BLaER1 treated with 17β-estradiol and CSF1 and Interleukin-3, amounts not matched to agents 10 nM and 100 nM (cell line): ENCODE measurements at regions not wholly inside any gene's neighbourhood (a gene's known extent, or its start where the extent isn't known, plus 50 kb on each side); places are given as distances from the start of the nearest gene placed in this dataset.
A peak's percentile ranks its signal among the peaks of the same experiment; 100 is the strongest.

Experiments
- H3K27ac ChIP-seq, 11 experiments: shearing (Covaris generic); formaldehyde crosslinking; 2 replicates each; pipeline ENCODE4 v1.8.1; 2022
- H3K27me3 ChIP-seq, 11 experiments: shearing (Covaris generic); formaldehyde crosslinking; 2 replicates each; pipeline ENCODE4 v1.8.1; 2022
- H3K36me3 ChIP-seq, 11 experiments: shearing (Covaris generic); formaldehyde crosslinking; 2 replicates each; pipeline ENCODE4 v1.8.1; 2022
- H3K4me1 ChIP-seq, 10 experiments: shearing (Covaris generic); formaldehyde crosslinking; 2 replicates each; pipeline ENCODE4 v1.8.1; 2022
- H3K4me2 ChIP-seq, 11 experiments: shearing (Covaris generic); formaldehyde crosslinking; 2 replicates each; pipeline ENCODE4 v1.8.1; 2022
- H3K4me3 ChIP-seq, 10 experiments: shearing (Covaris generic); formaldehyde crosslinking; 2 replicates each; pipeline ENCODE4 v1.8.1; 2022
- H3K9ac ChIP-seq, 11 experiments: shearing (Covaris generic); formaldehyde crosslinking; 2 replicates each; pipeline ENCODE4 v1.8.1; 2022
- H3K9me3 ChIP-seq, 11 experiments: shearing (Covaris generic); formaldehyde crosslinking; replicated peaks in 1 of 11; 2 replicates each; pipeline ENCODE4 v1.8.1; 2022
- H4K20me1 ChIP-seq, 11 experiments: shearing (Covaris generic); formaldehyde crosslinking; 2 replicates each; pipeline ENCODE4 v1.8.1; 2022
- Cebpa-rat ChIP-seq, 11 experiments: shearing (Covaris generic); IDR thresholded peaks; 2 replicates each; pipeline ENCODE4 v1.8.1; 2022

DNA sequence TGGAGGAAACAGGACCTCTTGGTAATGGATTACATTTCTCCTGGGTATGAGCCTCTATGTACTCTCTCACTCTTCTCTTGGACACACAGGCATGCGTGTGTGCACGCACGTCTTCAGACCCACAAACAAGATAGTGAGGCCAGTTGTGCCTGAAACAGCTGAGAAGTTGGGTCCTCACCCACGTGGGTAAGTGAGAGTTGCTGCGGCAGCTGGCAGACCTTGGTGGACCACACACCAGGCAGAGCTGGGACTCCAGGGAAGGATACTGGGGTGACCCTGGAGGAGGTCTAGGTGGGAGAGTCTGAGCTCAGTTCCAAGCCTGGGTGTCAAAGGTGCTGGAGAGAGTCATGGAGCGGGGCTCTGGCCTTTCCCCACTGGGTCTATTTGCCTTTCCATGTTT is 194.3 kb downstream of the HAUS1 start:
- no peak overlapping the region for H3K4me2 ChIP-seq
- no peak overlapping the region for H3K4me3 ChIP-seq
- peaks cover 0 to 16% (median 8%) of the 10 kb centered on the region in 10 experiments; a peak in 12 of 20 replicates for H3K4me1 ChIP-seq
- no peak overlapping the region for H3K27ac ChIP-seq
- no peak overlapping the region for H3K9ac ChIP-seq
- no peaks in the 10 kb centered on the region for H3K9me3 ChIP-seq
- H3K36me3 ChIP-seq, result no peaks in the 10 kb centered on the region
- no peaks in the 10 kb centered on the region for H4K20me1 ChIP-seq
- no peak for TF ChIP-seq Cebpa-rat (IDR thresholded peaks at IDR 0.05)
- H3K27me3 ChIP-seq, result no peaks in the 10 kb centered on the region

GRCh38 chr18:46299465-46300008 is 195.4 kb downstream of the HAUS1 start:
- no peak overlapping the region for H3K4me2 ChIP-seq
- peaks cover 0 to 15% (median 7%) of the 10 kb centered on the region in 10 experiments; a peak in 11 of 20 replicates for H3K4me1 ChIP-seq
- TF ChIP-seq Cebpa-rat (IDR thresholded peaks at IDR 0.05), result no peak
- no peak overlapping the region for H3K4me3 ChIP-seq
- no peaks in the 10 kb centered on the region for H3K9me3 ChIP-seq
- no peak overlapping the region for H3K27ac ChIP-seq
- no peaks in the 10 kb centered on the region for H4K20me1 ChIP-seq
- H3K9ac ChIP-seq, result no peak overlapping the region
- no peaks in the 10 kb centered on the region for H3K36me3 ChIP-seq
- no peaks in the 10 kb centered on the region for H3K27me3 ChIP-seq

- TF ChIP-seq Cebpa-rat (IDR thresholded peaks at IDR 0.05), result no peak
- H3K4me2 ChIP-seq, result no peak overlapping the region
- H3K27me3 ChIP-seq, result no peaks in the 10 kb centered on the region
- no peak overlapping the region for H3K9ac ChIP-seq
- H3K27ac ChIP-seq, result no peak overlapping the region
- H3K9me3 ChIP-seq, result 0 out of 22 replicates have a peak, but pooled peaks cover 0 to 2% (median 0%) of the 10 kb centered on the region in 11 experiments
- no peak overlapping the region for H3K4me3 ChIP-seq
- H4K20me1 ChIP-seq, result no peaks in the 10 kb centered on the region
- H3K4me1 ChIP-seq, result peaks cover 0 to 15% (median 7%) of the 10 kb centered on the region in 10 experiments; a peak in 10 of 20 replicates
- no peaks in the 10 kb centered on the region for H3K36me3 ChIP-seq
Observed at GRCh38 chr18:46301081-46301480, 196.9 kb downstream of the HAUS1 start.

- TF ChIP-seq Cebpa-rat (IDR thresholded peaks at IDR 0.05), result no peak
- Histone ChIP-seq H3K9ac (no peak overlapping the region), H3K36me3 (no peaks in the 10 kb centered on the region), H3K9me3 (peaks cover 0 to 7% (median 0%) of the 10 kb centered on the region in 11 experiments; a peak in 2 of 22 replicates), H3K27ac (no peak overlapping the region), H4K20me1 (no peaks in the 10 kb centered on the region), H3K27me3 (no peaks in the 10 kb centered on the region), H3K4me2 (no peak overlapping the region), H3K4me3 (no peak overlapping the region), H3K4me1 (peaks cover 0 to 15% (median 7%) of the 10 kb centered on the region in 10 experiments; a peak in 10 of 20 replicates)
Observed at GRCh38 chr18:46301571-46301970, 197.4 kb downstream of the HAUS1 start.

GRCh38 chr18:46302528-46303485 is 198.6 kb downstream of the HAUS1 start:
- H3K36me3 ChIP-seq, result no peaks in the 10 kb centered on the region
- no peaks in the 10 kb centered on the region for H3K27me3 ChIP-seq
- H3K4me3 ChIP-seq, result no peak overlapping the region
- no peak for TF ChIP-seq Cebpa-rat (IDR thresholded peaks at IDR 0.05)
- no peaks in the 10 kb centered on the region for H4K20me1 ChIP-seq
- H3K27ac ChIP-seq, result no peak overlapping the region
- no peak overlapping the region for H3K9ac ChIP-seq
- peaks cover 0 to 10% (median 0%) of the 10 kb centered on the region in 11 experiments; a peak in 2 of 22 replicates for H3K9me3 ChIP-seq
- H3K4me1 ChIP-seq, result peaks cover 0 to 13% (median 7%) of the 10 kb centered on the region in 10 experiments; a peak in 10 of 20 replicates
- H3K4me2 ChIP-seq, result peak overlapping the region in 7 of 11 experiments; percentile 2 to 49 (median 29); a peak in 12 of 22 replicates

- no peak for TF ChIP-seq Cebpa-rat (IDR thresholded peaks at IDR 0.05)
- Histone ChIP-seq H3K9ac (no peak overlapping the region), H3K4me1 (peaks cover 0 to 16% (median 7%) of the 10 kb centered on the region in 10 experiments; a peak in 12 of 20 replicates), H3K27me3 (no peaks in the 10 kb centered on the region), H3K9me3 (peaks cover 0 to 10% (median 0%) of the 10 kb centered on the region in 11 experiments; a peak in 2 of 22 replicates), H3K4me2 (peak overlapping the region in 9 of 11 experiments; percentile 8 to 52 (median 34); a peak in 9 of 22 replicates), H4K20me1 (no peaks in the 10 kb centered on the region), H3K36me3 (no peaks in the 10 kb centered on the region), H3K4me3 (no peak overlapping the region), H3K27ac (no peak overlapping the region)
Observed at GRCh38 chr18:46310258-46310657, 206.1 kb downstream of the HAUS1 start.

- Histone ChIP-seq H3K4me2 (peak overlapping the region in 9 of 11 experiments; percentile 8 to 52 (median 34); a peak in 10 of 22 replicates), H3K27me3 (no peaks in the 10 kb centered on the region), H3K36me3 (no peaks in the 10 kb centered on the region), H3K4me1 (peaks cover 0 to 16% (median 7%) of the 10 kb centered on the region in 10 experiments; a peak in 12 of 20 replicates), H4K20me1 (no peaks in the 10 kb centered on the region), H3K9ac (no peak overlapping the region), H3K27ac (no peak overlapping the region), H3K9me3 (peaks cover 0 to 10% (median 0%) of the 10 kb centered on the region in 11 experiments; a peak in 2 of 22 replicates), H3K4me3 (no peak overlapping the region)
- TF ChIP-seq Cebpa-rat (IDR thresholded peaks at IDR 0.05), result no peak
Observed at GRCh38 chr18:46310675-46311345, 206.6 kb downstream of the HAUS1 start.

- TF ChIP-seq Cebpa-rat (IDR thresholded peaks at IDR 0.05), result no peak
- H3K36me3 ChIP-seq, result no peaks in the 10 kb centered on the region
- no peaks in the 10 kb centered on the region for H4K20me1 ChIP-seq
- peaks cover 0 to 16% (median 7%) of the 10 kb centered on the region in 10 experiments; a peak in 12 of 20 replicates for H3K4me1 ChIP-seq
- no peak overlapping the region for H3K4me3 ChIP-seq
- no peak overlapping the region for H3K27ac ChIP-seq
- H3K27me3 ChIP-seq, result no peaks in the 10 kb centered on the region
- no peak overlapping the region for H3K9ac ChIP-seq
- no peak overlapping the region for H3K4me2 ChIP-seq
- peaks cover 0 to 4% (median 0%) of the 10 kb centered on the region in 11 experiments; a peak in 2 of 22 replicates for H3K9me3 ChIP-seq
Observed at GRCh38 chr18:46311491-46311890, 207.3 kb downstream of the HAUS1 start.

- Histone ChIP-seq H3K27ac (no peak overlapping the region), H3K36me3 (no peaks in the 10 kb centered on the region), H3K27me3 (no peaks in the 10 kb centered on the region), H3K4me3 (no peak overlapping the region), H3K9me3 (no peaks in the 10 kb centered on the region), H3K4me2 (no peak overlapping the region), H4K20me1 (no peaks in the 10 kb centered on the region), H3K9ac (no peak overlapping the region), H3K4me1 (peaks cover 0 to 16% (median 7%) of the 10 kb centered on the region in 10 experiments; a peak in 12 of 20 replicates)
- no peak for TF ChIP-seq Cebpa-rat (IDR thresholded peaks at IDR 0.05)
Observed at GRCh38 chr18:46312221-46312620, 208.0 kb downstream of the HAUS1 start.
